ENCODE measurements at regions not wholly inside any gene's neighbourhood (a gene's known extent, or its start where the extent isn't known, plus 50 kb on each side); places are given as distances from the start of the nearest gene placed in this dataset.

DNA sequence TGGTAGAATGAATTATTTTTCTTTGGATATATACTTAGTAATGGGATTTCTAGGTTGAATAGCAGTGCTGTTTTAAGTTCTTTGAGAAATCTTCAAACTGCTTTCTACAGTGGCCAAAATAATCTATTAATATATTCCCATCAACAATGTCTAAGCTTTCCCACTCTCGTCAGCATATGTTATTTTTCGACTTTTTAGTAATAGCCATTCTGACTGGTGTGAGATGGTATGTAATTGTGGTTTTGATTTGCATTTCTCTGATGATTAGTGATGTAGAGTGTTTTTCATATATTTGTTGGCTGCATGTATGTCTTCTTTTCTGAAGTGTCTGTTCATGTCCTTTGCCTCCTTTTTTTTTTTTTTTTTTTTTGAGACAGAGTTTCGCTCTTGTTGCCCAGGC lies 90.2 kb upstream of the CSNK1A1L start:
- no peak for TF ChIP-seq YY1 (IDR thresholded peaks at IDR 0.05; ENCODE audit: insufficient read depth, insufficient read length)
- TF ChIP-seq ZNF274 (IDR thresholded peaks at IDR 0.05; ENCODE audit: low read depth, low read length) = no peak
- TF ChIP-seq SUZ12 (IDR thresholded peaks at IDR 0.05; ENCODE audit: extremely low read depth, insufficient read depth, insufficient read length) = no peak

Measured in NT2/D1 (cell line).